ENCODE measurements at regions not wholly inside any gene's neighbourhood (a gene's known extent, or its start where the extent isn't known, plus 50 kb on each side); places are given as distances from the start of the nearest gene placed in this dataset.

DNA sequence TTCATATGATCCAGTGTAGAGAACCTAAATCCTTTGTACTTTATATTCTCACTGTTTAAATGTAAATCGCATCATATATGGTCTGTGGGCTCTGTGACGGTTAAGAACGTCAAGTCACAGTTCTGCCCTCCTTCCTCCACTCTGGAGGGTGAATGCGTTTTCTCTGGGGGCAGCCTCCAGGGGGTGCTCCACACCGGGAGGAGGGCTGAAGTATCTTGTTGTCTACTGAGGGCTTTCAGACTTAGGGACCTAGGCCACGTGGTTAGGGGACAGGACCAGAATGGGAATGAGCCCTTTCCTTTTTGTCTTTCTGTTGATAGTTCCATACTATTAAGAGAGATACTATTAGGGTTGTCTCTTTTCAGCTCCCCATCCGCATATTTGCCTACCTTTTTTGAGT is 504.9 kb downstream of the FGF9 start:
- Histone ChIP-seq H3K23ac (ENCODE audit: low read depth, low read length) (no peak overlapping the region), H3K9ac (ENCODE audit: low read depth, low read length) (no peak overlapping the region), H4K91ac (ENCODE audit: insufficient read depth, low read depth, low read length) (no peak overlapping the region), H3K27ac (ENCODE audit: insufficient read depth, low read length) (no peak overlapping the region), H3K56ac (ENCODE audit: extremely low read depth, insufficient read depth, low read length) (no peak overlapping the region), H4K5ac (ENCODE audit: low read depth, low read length) (no peak overlapping the region), H2AFZ (replicated peaks; ENCODE audit: low read length, poor library complexity) (no peak overlapping the region), H2BK120ac (ENCODE audit: low read depth, low read length) (no peak overlapping the region), H3K9me1 (ENCODE audit: insufficient read depth, low read length) (peaks cover 5% of the 10 kb centered on the region), H3K4me1 (ENCODE audit: control insufficient read depth, insufficient read depth, low read length) (peaks cover 3% of the 10 kb centered on the region), H3K79me1 (ENCODE audit: low read depth in 1 of 2, low read length in 2 of 2) (no peaks in the 10 kb centered on the region), H2BK20ac (ENCODE audit: low read depth, low read length) (no peak overlapping the region), H3K4me3 (ENCODE audit: insufficient read depth, low read depth, low read length) (no peak overlapping the region), H4K20me1 (ENCODE audit: insufficient read depth, low read length) (no peaks in the 10 kb centered on the region), H2BK15ac (ENCODE audit: low read depth, low read length) (no peak overlapping the region), H4K8ac (ENCODE audit: low read depth in 2 of 2, low read length in 2 of 2) (no peak overlapping the region), H3K9me3 (ENCODE audit: control insufficient read depth, insufficient read depth, low read length) (peaks cover 5% of the 10 kb centered on the region), H3K4me2 (ENCODE audit: low read depth, low read length) (no peak overlapping the region), H3K14ac (replicated peaks; ENCODE audit: low read depth, low read length) (no peak overlapping the region), H3K4ac (ENCODE audit: low read depth, low read length) (no peak overlapping the region), H3K36me3 (ENCODE audit: control insufficient read depth, insufficient read depth, low read length) (no peaks in the 10 kb centered on the region), H2BK5ac (ENCODE audit: low read depth, low read length, poor library complexity, severe bottlenecking) (no peak overlapping the region), H3K18ac (ENCODE audit: low read depth, low read length) (no peak overlapping the region), H3K27me3 (ENCODE audit: control insufficient read depth, insufficient read depth, low read length) (no peaks in the 10 kb centered on the region), H2AK9ac (replicated peaks; ENCODE audit: low read depth, low read length, poor library complexity) (no peak overlapping the region), H2AK5ac (ENCODE audit: low read depth, low read length) (no peak overlapping the region)
- CTCF ChIA-PET, result no interaction called here
- no peak for ATAC-seq (ENCODE audit: low read depth)
- in situ Hi-C loops (cut with MboI; ENCODE audit: low sequenced_read_pairs) (no loop called here), intact Hi-C loops (cut with micrococcal nuclease) (no loop called here), dilution Hi-C loops (cut with HindIII; ENCODE audit: low sequenced_read_pairs, unreplicated experiment) (no loop called here)
- no peak for TF ChIP-seq MXI1 (IDR thresholded peaks at IDR 0.05; ENCODE audit: borderline replicate concordance, low read depth, low read length)
- no peak for TF ChIP-seq CEBPB (IDR thresholded peaks at IDR 0.05; ENCODE audit: low read depth, low read length)
- TF ChIP-seq POLR2A (IDR thresholded peaks at IDR 0.05; ENCODE audit: low read depth, low read length), result no peak
- TF ChIP-seq RFX5 (IDR thresholded peaks at IDR 0.05; ENCODE audit: low read depth, low read length), result no peak
- TF ChIP-seq, protein P1, sequence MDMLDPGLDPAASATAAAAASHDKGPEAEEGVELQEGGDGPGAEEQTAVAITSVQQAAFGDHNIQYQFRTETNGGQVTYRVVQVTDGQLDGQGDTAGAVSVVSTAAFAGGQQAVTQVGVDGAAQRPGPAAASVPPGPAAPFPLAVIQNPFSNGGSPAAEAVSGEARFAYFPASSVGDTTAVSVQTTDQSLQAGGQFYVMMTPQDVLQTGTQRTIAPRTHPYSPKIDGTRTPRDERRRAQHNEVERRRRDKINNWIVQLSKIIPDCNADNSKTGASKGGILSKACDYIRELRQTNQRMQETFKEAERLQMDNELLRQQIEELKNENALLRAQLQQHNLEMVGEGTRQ (IDR thresholded peaks at IDR 0.05; ENCODE audit: low read depth, low read length), result no peak
- TF ChIP-seq RCOR1 (IDR thresholded peaks at IDR 0.05; ENCODE audit: insufficient replicate concordance, low read length), result no peak
- TF ChIP-seq, protein P2, sequence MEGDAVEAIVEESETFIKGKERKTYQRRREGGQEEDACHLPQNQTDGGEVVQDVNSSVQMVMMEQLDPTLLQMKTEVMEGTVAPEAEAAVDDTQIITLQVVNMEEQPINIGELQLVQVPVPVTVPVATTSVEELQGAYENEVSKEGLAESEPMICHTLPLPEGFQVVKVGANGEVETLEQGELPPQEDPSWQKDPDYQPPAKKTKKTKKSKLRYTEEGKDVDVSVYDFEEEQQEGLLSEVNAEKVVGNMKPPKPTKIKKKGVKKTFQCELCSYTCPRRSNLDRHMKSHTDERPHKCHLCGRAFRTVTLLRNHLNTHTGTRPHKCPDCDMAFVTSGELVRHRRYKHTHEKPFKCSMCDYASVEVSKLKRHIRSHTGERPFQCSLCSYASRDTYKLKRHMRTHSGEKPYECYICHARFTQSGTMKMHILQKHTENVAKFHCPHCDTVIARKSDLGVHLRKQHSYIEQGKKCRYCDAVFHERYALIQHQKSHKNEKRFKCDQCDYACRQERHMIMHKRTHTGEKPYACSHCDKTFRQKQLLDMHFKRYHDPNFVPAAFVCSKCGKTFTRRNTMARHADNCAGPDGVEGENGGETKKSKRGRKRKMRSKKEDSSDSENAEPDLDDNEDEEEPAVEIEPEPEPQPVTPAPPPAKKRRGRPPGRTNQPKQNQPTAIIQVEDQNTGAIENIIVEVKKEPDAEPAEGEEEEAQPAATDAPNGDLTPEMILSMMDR (conservative IDR thresholded peaks at IDR 0.05; ENCODE audit: low read depth, low read length), result no peak
- TF ChIP-seq MAFK (IDR thresholded peaks at IDR 0.05; ENCODE audit: low read depth, low read length), result no peak
- no peak for TF ChIP-seq BHLHE40 (IDR thresholded peaks at IDR 0.05; ENCODE audit: low read depth, low read length)
- no peak for TF ChIP-seq RAD21 (IDR thresholded peaks at IDR 0.05; ENCODE audit: low read length)
- TF ChIP-seq CHD1 (IDR thresholded peaks at IDR 0.05; ENCODE audit: low read depth, low read length), result no peak
- TF ChIP-seq FOS (IDR thresholded peaks at IDR 0.05; ENCODE audit: low read depth, low read length), result no peak
- no peak for TF ChIP-seq MAZ (IDR thresholded peaks at IDR 0.05; ENCODE audit: borderline replicate concordance, low read depth, low read length)
- TF ChIP-seq, protein P3, sequence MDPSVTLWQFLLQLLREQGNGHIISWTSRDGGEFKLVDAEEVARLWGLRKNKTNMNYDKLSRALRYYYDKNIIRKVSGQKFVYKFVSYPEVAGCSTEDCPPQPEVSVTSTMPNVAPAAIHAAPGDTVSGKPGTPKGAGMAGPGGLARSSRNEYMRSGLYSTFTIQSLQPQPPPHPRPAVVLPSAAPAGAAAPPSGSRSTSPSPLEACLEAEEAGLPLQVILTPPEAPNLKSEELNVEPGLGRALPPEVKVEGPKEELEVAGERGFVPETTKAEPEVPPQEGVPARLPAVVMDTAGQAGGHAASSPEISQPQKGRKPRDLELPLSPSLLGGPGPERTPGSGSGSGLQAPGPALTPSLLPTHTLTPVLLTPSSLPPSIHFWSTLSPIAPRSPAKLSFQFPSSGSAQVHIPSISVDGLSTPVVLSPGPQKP (IDR thresholded peaks at IDR 0.05; ENCODE audit: borderline replicate concordance, low read depth, low read length), result no peak
- no peak for TF ChIP-seq NFE2L2 (IDR thresholded peaks at IDR 0.05; ENCODE audit: low read depth, low read length)
- no peak for TF ChIP-seq SMC3 (IDR thresholded peaks at IDR 0.05; ENCODE audit: low read depth, low read length)
- BruUV-seq (replicated peaks), result no TSS peak
- POLR2A ChIA-PET (ENCODE audit: unreplicated experiment), result no interaction called here
- DNase-seq, result no peak
- WGBS, 2 experiments (ENCODE audit: extremely low coverage in 2 of 2, insufficient read length in 1 of 2), result no CpG with 5 or more reads among the region's 7 CpGs
